ENCODE measurements at regions not wholly inside any gene's neighbourhood (a gene's known extent, or its start where the extent isn't known, plus 50 kb on each side); places are given as distances from the start of the nearest gene placed in this dataset.

DNA sequence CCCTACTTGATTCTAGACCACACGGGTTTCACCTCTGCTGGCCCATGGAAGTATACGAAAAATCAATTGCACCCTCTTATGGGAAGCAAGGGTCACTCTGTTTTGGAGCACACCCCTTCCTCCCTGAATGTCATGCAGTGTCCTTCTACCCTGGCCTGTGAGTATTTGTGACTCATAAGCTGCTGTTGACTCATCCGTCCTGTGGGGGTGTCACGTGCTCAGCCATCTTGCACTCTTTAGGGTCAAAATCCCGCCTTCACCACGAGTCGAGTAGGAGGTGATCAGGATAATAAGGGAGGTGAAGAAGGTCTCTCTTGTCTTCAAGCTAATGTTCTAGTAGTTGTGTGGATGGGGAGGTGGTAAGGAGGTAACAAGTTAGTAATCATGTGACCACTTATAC lies 341.0 kb upstream of the EEF2KMT start:
- TF ChIP-seq YY1 (IDR thresholded peaks at IDR 0.05; ENCODE audit: insufficient read depth, insufficient read length) (no peak), ZNF274 (IDR thresholded peaks at IDR 0.05; ENCODE audit: low read depth, low read length) (no peak)
